NT2/D1 (cell line): ENCODE measurements at regions not wholly inside any gene's neighbourhood (a gene's known extent, or its start where the extent isn't known, plus 50 kb on each side); places are given as distances from the start of the nearest gene placed in this dataset.

Source experiments
- DNase-seq: peaks from one replicate; pipeline ENCODE4 v3.0.0-alpha.2; 2011; ENCODE audit warnings: low read depth, low spot score
- H3K27me3 ChIP-seq: 2 replicates; pipeline ENCODE4 v1.6.0; 2011; ENCODE audit warnings: mild to moderate bottlenecking; ENCODE audit not compliant: insufficient read length, insufficient read depth
- H3K36me3 ChIP-seq: 2 replicates; pipeline ENCODE4 v1.6.1; 2011; ENCODE audit warnings: mild to moderate bottlenecking, low read length, mixed read lengths; ENCODE audit not compliant: insufficient read depth, insufficient read length
- H3K4me1 ChIP-seq: 2 replicates; pipeline ENCODE4 v1.5.1; 2011; ENCODE audit not compliant: insufficient read depth, insufficient read length
- H3K4me3 ChIP-seq: 2 replicates; pipeline ENCODE4 v1.5.1; 2011; ENCODE audit warnings: low read depth; ENCODE audit not compliant: insufficient read length
- H3K9ac ChIP-seq: 2 replicates; pipeline ENCODE4 v1.6.0; 2011; ENCODE audit warnings: low read depth; ENCODE audit not compliant: insufficient read length
- H3K9me3 ChIP-seq: 2 replicates; pipeline ENCODE4 v1.5.1; 2011; ENCODE audit warnings: mild to moderate bottlenecking, low read length; ENCODE audit not compliant: insufficient read depth
- SUZ12 ChIP-seq: IDR thresholded peaks from 2 replicates; pipeline ENCODE4 v1.6.1; 2011; ENCODE audit not compliant: insufficient read length, insufficient read depth; ENCODE audit errors: extremely low read depth
- YY1 ChIP-seq: IDR thresholded peaks from 2 replicates; pipeline ENCODE4 v1.6.1; 2011; ENCODE audit not compliant: insufficient read length, insufficient read depth
- ZNF274 ChIP-seq: IDR thresholded peaks from 2 replicates; pipeline ENCODE4 v1.6.1; 2011; ENCODE audit warnings: mild to moderate bottlenecking, low read depth, low read length

- no peak for DNase-seq
- H3K27me3 ChIP-seq = no peaks in the 10 kb centered on the region
- no peak for TF ChIP-seq SUZ12
Measured at GRCh38 chr12:23421556-23421955, 527.9 kb downstream of the SOX5 start.

GRCh38 chr12:23423097-23423687 lies 526.3 kb downstream of the SOX5 start:
- DNase-seq = no peak
- H3K36me3 ChIP-seq = no peaks in the 10 kb centered on the region

More at GRCh38 chr12:23421556-23421955, 527.9 kb downstream of the SOX5 start:
- no peaks in the 10 kb centered on the region for H3K9me3 ChIP-seq
- no peaks in the 10 kb centered on the region for H3K36me3 ChIP-seq
- no peak overlapping the region for H3K9ac ChIP-seq
- H3K4me1 ChIP-seq = no peaks in the 10 kb centered on the region
- H3K4me3 ChIP-seq = no peak overlapping the region

GRCh38 chr12:23423796-23424195 lies 525.7 kb downstream of the SOX5 start:
- Histone ChIP-seq H3K27me3 (no peaks in the 10 kb centered on the region), H3K9me3 (no peaks in the 10 kb centered on the region), H3K36me3 (no peaks in the 10 kb centered on the region), H3K4me1 (no peaks in the 10 kb centered on the region), H3K4me3 (no peak overlapping the region), H3K9ac (no peak overlapping the region)
- TF ChIP-seq ZNF274 (no peak), SUZ12 (no peak), YY1 (no peak)
- DNase-seq = no peak

More at GRCh38 chr12:23423097-23423687, 526.3 kb downstream of the SOX5 start:
- H3K9me3 ChIP-seq = no peaks in the 10 kb centered on the region
- no peaks in the 10 kb centered on the region for H3K27me3 ChIP-seq
- H3K4me1 ChIP-seq = no peaks in the 10 kb centered on the region
- no peak overlapping the region for H3K9ac ChIP-seq
- TF ChIP-seq SUZ12 = no peak
- no peak for TF ChIP-seq YY1
- TF ChIP-seq ZNF274 = no peak
- no peak overlapping the region for H3K4me3 ChIP-seq

- H3K4me3 ChIP-seq = no peak overlapping the region
- no peaks in the 10 kb centered on the region for H3K4me1 ChIP-seq
- no peaks in the 10 kb centered on the region for H3K27me3 ChIP-seq
- TF ChIP-seq ZNF274 (no peak), YY1 (no peak), SUZ12 (no peak)
- no peaks in the 10 kb centered on the region for H3K36me3 ChIP-seq
- H3K9ac ChIP-seq = no peak overlapping the region
- DNase-seq = no peak
- H3K9me3 ChIP-seq = no peaks in the 10 kb centered on the region
Measured at GRCh38 chr12:23424685-23425084, 524.8 kb downstream of the SOX5 start.

GRCh38 chr12:23426328-23426727 lies 523.1 kb downstream of the SOX5 start:
- no peaks in the 10 kb centered on the region for H3K4me1 ChIP-seq
- TF ChIP-seq YY1 = no peak
- no peak for TF ChIP-seq SUZ12
- TF ChIP-seq ZNF274 = no peak
- no peak overlapping the region for H3K4me3 ChIP-seq
- no peaks in the 10 kb centered on the region for H3K27me3 ChIP-seq
- no peaks in the 10 kb centered on the region for H3K9me3 ChIP-seq
- DNase-seq = no peak
- no peak overlapping the region for H3K9ac ChIP-seq
- H3K36me3 ChIP-seq = no peaks in the 10 kb centered on the region

GRCh38 chr12:23428758-23429157 lies 520.7 kb downstream of the SOX5 start:
- DNase-seq = no peak
- Histone ChIP-seq H3K36me3 (no peaks in the 10 kb centered on the region), H3K4me1 (no peaks in the 10 kb centered on the region), H3K4me3 (no peak overlapping the region), H3K9me3 (no peaks in the 10 kb centered on the region), H3K9ac (no peak overlapping the region), H3K27me3 (no peaks in the 10 kb centered on the region)
- TF ChIP-seq SUZ12 (no peak), ZNF274 (no peak), YY1 (no peak)

- Histone ChIP-seq H3K9ac (no peak overlapping the region), H3K36me3 (no peaks in the 10 kb centered on the region), H3K4me3 (no peak overlapping the region), H3K27me3 (no peaks in the 10 kb centered on the region), H3K9me3 (no peaks in the 10 kb centered on the region), H3K4me1 (no peaks in the 10 kb centered on the region)
- TF ChIP-seq SUZ12 (no peak), YY1 (no peak), ZNF274 (no peak)
- no peak for DNase-seq
Measured at GRCh38 chr12:23431006-23431405, 518.5 kb downstream of the SOX5 start.
